H9 (cell line): ENCODE measurements at regions not wholly inside any gene's neighbourhood (a gene's known extent, or its start where the extent isn't known, plus 50 kb on each side); places are given as distances from the start of the nearest gene placed in this dataset.

Source experiments
- DNase-seq: peaks from one replicate; pipeline ENCODE4 v3.0.0-alpha.2; 2017
- H2AFZ ChIP-seq: one replicate; pipeline ENCODE4 v1.6.1; 2013; ENCODE audit warnings: mild to moderate bottlenecking, low read length, control low read depth, moderate library complexity
- H2AK5ac ChIP-seq: 2 replicates; pipeline ENCODE4 v1.6.1; 2013; ENCODE audit warnings: low read length, control low read depth, mixed read lengths; ENCODE audit not compliant: insufficient read length
- H2BK120ac ChIP-seq: one replicate; pipeline ENCODE4 v1.6.1; 2013; ENCODE audit warnings: low read depth, mild to moderate bottlenecking, low read length, control low read depth, inconsistent platforms; ENCODE audit not compliant: poor library complexity, severe bottlenecking
- H2BK12ac ChIP-seq: 2 replicates; pipeline ENCODE4 v1.6.1; 2013; ENCODE audit warnings: low read length, control low read depth, mixed read lengths, low read depth; ENCODE audit not compliant: insufficient read length
- H2BK15ac ChIP-seq: 2 replicates; pipeline ENCODE4 v1.6.1; 2013; ENCODE audit warnings: low read depth, low read length, control low read depth
- H2BK20ac ChIP-seq: one replicate; pipeline ENCODE4 v1.6.1; 2013; ENCODE audit warnings: low read depth, mild to moderate bottlenecking, low read length, control low read depth, inconsistent platforms; ENCODE audit not compliant: poor library complexity, severe bottlenecking
- H2BK5ac ChIP-seq: 2 replicates; pipeline ENCODE4 v1.6.1; 2013; ENCODE audit warnings: low read length, control low read depth, mixed read lengths; ENCODE audit not compliant: insufficient read length
- H3K14ac ChIP-seq: 2 replicates; pipeline ENCODE4 v1.6.1; 2013; ENCODE audit warnings: low read length, control low read depth; ENCODE audit not compliant: insufficient read depth
- H3K18ac ChIP-seq: 2 replicates; pipeline ENCODE4 v1.6.1; 2013; ENCODE audit warnings: low read depth, mild to moderate bottlenecking, mixed read lengths, low read length, control low read depth; ENCODE audit not compliant: insufficient read length
- H3K23ac ChIP-seq: 2 replicates; pipeline ENCODE4 v1.6.1; 2013; ENCODE audit warnings: low read length, control low read depth, mixed read lengths, low read depth; ENCODE audit not compliant: insufficient read length
- H3K23me2 ChIP-seq: 2 replicates; pipeline ENCODE4 v1.6.1; 2013; ENCODE audit warnings: low read depth, mild to moderate bottlenecking, mixed read lengths, low read length, control low read depth; ENCODE audit not compliant: insufficient read length, poor library complexity, severe bottlenecking
- H3K27ac ChIP-seq: 2 replicates; pipeline ENCODE4 v1.5.1; 2013; ENCODE audit warnings: low read length, control low read depth, mixed read lengths, low read depth; ENCODE audit not compliant: insufficient read length
- H3K27me3 ChIP-seq: 2 replicates; pipeline ENCODE4 v1.6.1; 2013; ENCODE audit warnings: low read length, control low read depth, inconsistent platforms; ENCODE audit not compliant: insufficient read depth
- H3K4ac ChIP-seq: 2 replicates; pipeline ENCODE4 v1.6.1; 2013; ENCODE audit warnings: low read depth, mild to moderate bottlenecking, control low read depth, inconsistent platforms, low read length, moderate library complexity
- H3K4me1 ChIP-seq: 2 replicates; pipeline ENCODE4 v1.6.1; 2013; ENCODE audit warnings: low read length, control low read depth, inconsistent platforms; ENCODE audit not compliant: insufficient read depth
- H3K4me2 ChIP-seq: 2 replicates; pipeline ENCODE4 v1.6.1; 2013; ENCODE audit warnings: low read length, control low read depth, mixed read lengths; ENCODE audit not compliant: insufficient read length, insufficient read depth
- H3K56ac ChIP-seq: 2 replicates; pipeline ENCODE4 v1.6.1; 2013; ENCODE audit warnings: low read depth, mild to moderate bottlenecking, mixed read lengths, low read length, control low read depth; ENCODE audit not compliant: insufficient read length
- H3K79me1 ChIP-seq: 2 replicates; pipeline ENCODE4 v1.6.1; 2013; ENCODE audit warnings: low read depth, mild to moderate bottlenecking, moderate library complexity, low read length, control low read depth, inconsistent platforms; ENCODE audit not compliant: insufficient read depth, poor library complexity, severe bottlenecking
- H3K79me2 ChIP-seq: 2 replicates; pipeline ENCODE4 v1.6.1; 2013; ENCODE audit warnings: low read length, control low read depth, inconsistent platforms; ENCODE audit not compliant: insufficient read depth
- H3K9ac ChIP-seq: 2 replicates; pipeline ENCODE4 v1.6.1; 2013; ENCODE audit warnings: low read length, control low read depth, mixed read lengths; ENCODE audit not compliant: insufficient read length; ENCODE audit errors: extremely low read depth
- H3K9me3 ChIP-seq: one replicate; pipeline ENCODE4 v1.6.1; 2013; ENCODE audit warnings: low read depth, low read length, inconsistent platforms; ENCODE audit not compliant: control insufficient read depth
- H3T11ph ChIP-seq: one replicate; pipeline ENCODE4 v1.6.1; 2013; ENCODE audit warnings: mild to moderate bottlenecking, low read length, control low read depth, inconsistent platforms
- H4K20me1 ChIP-seq: one replicate; pipeline ENCODE4 v1.6.1; 2013; ENCODE audit not compliant: control insufficient read depth, insufficient read length, insufficient read depth
- H4K5ac ChIP-seq: 2 replicates; pipeline ENCODE4 v1.6.1; 2013; ENCODE audit warnings: low read depth, mild to moderate bottlenecking, mixed read lengths, low read length, control low read depth; ENCODE audit not compliant: insufficient read length
- H4K8ac ChIP-seq: replicated peaks from 2 replicates; pipeline ENCODE4 v1.6.1; 2013; ENCODE audit warnings: low read length, control low read depth, mixed read lengths, low read depth; ENCODE audit not compliant: insufficient read length
- H4K91ac ChIP-seq: 2 replicates; pipeline ENCODE4 v1.6.1; 2013; ENCODE audit warnings: low read depth, mild to moderate bottlenecking, moderate library complexity, mixed read lengths, low read length, control low read depth; ENCODE audit not compliant: insufficient read length
- H3K27ac Mint-ChIP-seq, 3 experiments: 2 replicates in 2 of 3; 3 replicates in 1 of 3; pipeline ENCODE4 v1.8.0; 2020 to 2021; ENCODE audit warnings: mixed read lengths in 3 of 3, mild to moderate bottlenecking in 1 of 3, moderate library complexity in 1 of 3
- H3K27me3 Mint-ChIP-seq: 2 replicates; pipeline ENCODE4 v1.8.0; 2021; ENCODE audit warnings: low read depth, mild to moderate bottlenecking, moderate library complexity, mixed read lengths
- H3K36me3 Mint-ChIP-seq, 3 experiments: 2 replicates in 2 of 3; 3 replicates in 1 of 3; pipeline ENCODE4 v1.8.0; 2020 to 2021; ENCODE audit warnings: low read depth in 3 of 3, mixed read lengths in 3 of 3; ENCODE audit not compliant: insufficient read depth in 1 of 3
- H3K4me1 Mint-ChIP-seq, 2 experiments: 2 replicates each; pipeline ENCODE4 v1.8.0; 2020; ENCODE audit warnings: mixed read lengths in 2 of 2
- H3K4me3 Mint-ChIP-seq, 2 experiments: 2 replicates in 1 of 2; 3 replicates in 1 of 2; pipeline ENCODE4 v1.8.0; 2020 to 2021; ENCODE audit warnings: mild to moderate bottlenecking in 2 of 2, mixed read lengths in 2 of 2, moderate library complexity in 1 of 2
- H3K9me3 Mint-ChIP-seq, 2 experiments: 2 replicates in 1 of 2; 3 replicates in 1 of 2; pipeline ENCODE4 v1.8.0; 2020; ENCODE audit warnings: mild to moderate bottlenecking in 2 of 2, mixed read lengths in 2 of 2, moderate library complexity in 1 of 2
- WGBS: extraction: QIAGEN DNeasy Blood & Tissue Kit; methylation state at CpG from one replicate; pipeline ENCODE4 v1.1.7; 2013; ENCODE audit warnings: missing lambda C conversion rate, low lambda C conversion rate, mixed read lengths; ENCODE audit not compliant: insufficient read length; ENCODE audit errors: extremely low coverage; 5-methylcytosine and 5-hydroxymethylcytosine counted together
- TF ChIP-seq, protein P1 (sequence below): fragments of 200-600 bp; sonication (generic); conservative IDR thresholded peaks from 3 replicates; pipeline ENCODE4 v1.8.0; 2021; ENCODE audit warnings: antibody characterized with exemption, mild to moderate bottlenecking

DNA sequence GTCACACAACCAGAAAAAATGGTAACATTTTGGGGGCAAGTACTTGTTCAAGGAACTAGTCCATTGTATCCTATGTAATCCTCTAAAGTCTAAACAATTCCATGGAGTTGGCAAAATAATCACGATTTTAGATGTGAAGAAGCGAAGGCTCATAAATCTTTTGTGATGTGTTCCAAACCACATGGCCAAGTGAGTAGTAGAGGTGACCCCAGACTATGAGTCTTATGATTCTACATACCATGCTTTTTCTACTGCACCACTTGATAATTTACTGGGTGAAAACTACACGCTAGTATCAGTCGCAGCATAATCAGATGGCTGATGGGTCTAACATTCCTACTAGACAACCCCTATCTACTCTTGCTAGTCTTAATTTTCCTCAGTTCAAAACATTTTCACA, 371.4 kb downstream of the OSR1 start:
- H4K8ac ChIP-seq = no peak overlapping the region
- no peaks in the 10 kb centered on the region for H4K20me1 ChIP-seq
- no CpG with 5 or more reads among the region's 4 CpGs for WGBS
- H3K9me3 ChIP-seq = no peaks in the 10 kb centered on the region
- no peaks in the 10 kb centered on the region for H3K79me1 ChIP-seq
- no peak overlapping the region for H3T11ph ChIP-seq
- no peak overlapping the region for H3K18ac ChIP-seq
- no peaks in the 10 kb centered on the region for H3K27me3 Mint-ChIP-seq
- H3K23me2 ChIP-seq = no peaks in the 10 kb centered on the region
- no peak overlapping the region for H3K4me3 Mint-ChIP-seq
- H3K14ac ChIP-seq = no peak overlapping the region
- no peak for DNase-seq
- H3K27ac ChIP-seq = no peak overlapping the region
- H3K4me1 ChIP-seq = no peaks in the 10 kb centered on the region; the same call in 1 of the 2 replicates
- no peak overlapping the region for H4K5ac ChIP-seq
- H4K91ac ChIP-seq = no peak overlapping the region
- H3K4me1 Mint-ChIP-seq = peaks cover 31% of the 10 kb centered on the region in 2 experiments
- H3K79me2 ChIP-seq = no peaks in the 10 kb centered on the region
- H3K4me2 ChIP-seq = no peak overlapping the region
- no peak overlapping the region for H2AFZ ChIP-seq
- H3K27me3 ChIP-seq = no peaks in the 10 kb centered on the region
- H3K56ac ChIP-seq = no peak overlapping the region
- H2BK12ac ChIP-seq = no peak overlapping the region
- H2AK5ac ChIP-seq = no peak overlapping the region
- H2BK15ac ChIP-seq = no peak overlapping the region
- H3K4ac ChIP-seq = no peak overlapping the region
- H3K36me3 Mint-ChIP-seq = no peaks in the 10 kb centered on the region
- no peak overlapping the region for H2BK20ac ChIP-seq
- no peak overlapping the region for H3K23ac ChIP-seq
- H3K9ac ChIP-seq = no peak overlapping the region
- no peak overlapping the region for H3K27ac Mint-ChIP-seq
- no peak overlapping the region for H2BK5ac ChIP-seq
- no peaks in the 10 kb centered on the region for H3K9me3 Mint-ChIP-seq
- no peak overlapping the region for H2BK120ac ChIP-seq
- TF ChIP-seq, protein P1, sequence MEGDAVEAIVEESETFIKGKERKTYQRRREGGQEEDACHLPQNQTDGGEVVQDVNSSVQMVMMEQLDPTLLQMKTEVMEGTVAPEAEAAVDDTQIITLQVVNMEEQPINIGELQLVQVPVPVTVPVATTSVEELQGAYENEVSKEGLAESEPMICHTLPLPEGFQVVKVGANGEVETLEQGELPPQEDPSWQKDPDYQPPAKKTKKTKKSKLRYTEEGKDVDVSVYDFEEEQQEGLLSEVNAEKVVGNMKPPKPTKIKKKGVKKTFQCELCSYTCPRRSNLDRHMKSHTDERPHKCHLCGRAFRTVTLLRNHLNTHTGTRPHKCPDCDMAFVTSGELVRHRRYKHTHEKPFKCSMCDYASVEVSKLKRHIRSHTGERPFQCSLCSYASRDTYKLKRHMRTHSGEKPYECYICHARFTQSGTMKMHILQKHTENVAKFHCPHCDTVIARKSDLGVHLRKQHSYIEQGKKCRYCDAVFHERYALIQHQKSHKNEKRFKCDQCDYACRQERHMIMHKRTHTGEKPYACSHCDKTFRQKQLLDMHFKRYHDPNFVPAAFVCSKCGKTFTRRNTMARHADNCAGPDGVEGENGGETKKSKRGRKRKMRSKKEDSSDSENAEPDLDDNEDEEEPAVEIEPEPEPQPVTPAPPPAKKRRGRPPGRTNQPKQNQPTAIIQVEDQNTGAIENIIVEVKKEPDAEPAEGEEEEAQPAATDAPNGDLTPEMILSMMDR = no peak
